ENCODE measurements at regions not wholly inside any gene's neighbourhood (a gene's known extent, or its start where the extent isn't known, plus 50 kb on each side); places are given as distances from the start of the nearest gene placed in this dataset.

- no peaks in the 10 kb centered on the region for H3K36me3 ChIP-seq (ENCODE audit: control insufficient read depth, insufficient read depth, low read length)
- H3K9me3 Mint-ChIP-seq (ENCODE audit: unreplicated experiment): peaks cover 15% of the 10 kb centered on the region
- H3K36me3 Mint-ChIP-seq (ENCODE audit: insufficient read depth, unreplicated experiment): no peaks in the 10 kb centered on the region
- ChIA-PET CTCF (no interaction called here), POLR2A (no interaction called here)
- no peaks in the 10 kb centered on the region for H3K4me1 ChIP-seq
- DNase-seq: no peak
- no TSS peak for BruUV-seq (replicated peaks)
- no peak overlapping the region for H3K4me3 ChIP-seq (ENCODE audit: low read depth, low read length)
- H3K4me1 Mint-ChIP-seq (ENCODE audit: low read depth, unreplicated experiment): no peaks in the 10 kb centered on the region
- no peak for TF ChIP-seq CTCF (IDR thresholded peaks at IDR 0.05; ENCODE audit: insufficient read depth in 1 of 2, low read depth in 1 of 2, low read length in 1 of 2, severe bottlenecking in 1 of 2, unreplicated experiment in 1 of 2)
- peaks cover 12% of the 10 kb centered on the region for H3K27me3 Mint-ChIP-seq (ENCODE audit: insufficient read depth, unreplicated experiment)
- H3K4me3 Mint-ChIP-seq (ENCODE audit: unreplicated experiment): no peak overlapping the region
- intact Hi-C loops (cut with micrococcal nuclease; ENCODE audit: unreplicated experiment): no loop called here
- H3K27me3 ChIP-seq (replicated peaks; ENCODE audit: control insufficient read depth, insufficient read depth, low read length): no peaks in the 10 kb centered on the region
- no peaks in the 10 kb centered on the region; the same call in none of the 2 replicates for H3K9me3 ChIP-seq
- no peak overlapping the region for H3K27ac Mint-ChIP-seq (ENCODE audit: unreplicated experiment)
Observed at GRCh38 chr10:4533621-4534020, 292.4 kb upstream of the AKR1E2 start.

- Histone ChIP-seq H3K9me3 (no peaks in the 10 kb centered on the region; the same call in none of the 2 replicates), H3K27me3 (replicated peaks; ENCODE audit: control insufficient read depth, insufficient read depth, low read length) (no peaks in the 10 kb centered on the region), H3K4me1 (no peaks in the 10 kb centered on the region), H3K36me3 (ENCODE audit: control insufficient read depth, insufficient read depth, low read length) (no peaks in the 10 kb centered on the region), H3K4me3 (ENCODE audit: low read depth, low read length) (no peak overlapping the region)
- TF ChIP-seq CTCF (IDR thresholded peaks at IDR 0.05; ENCODE audit: insufficient read depth in 1 of 2, low read depth in 1 of 2, low read length in 1 of 2, severe bottlenecking in 1 of 2, unreplicated experiment in 1 of 2): no peak
- intact Hi-C loops (cut with micrococcal nuclease; ENCODE audit: unreplicated experiment): no loop called here
- no peak overlapping the region for H3K27ac Mint-ChIP-seq (ENCODE audit: unreplicated experiment)
- H3K9me3 Mint-ChIP-seq (ENCODE audit: unreplicated experiment): peaks cover 9% of the 10 kb centered on the region
- no TSS peak for BruUV-seq (replicated peaks)
- H3K4me1 Mint-ChIP-seq (ENCODE audit: low read depth, unreplicated experiment): no peaks in the 10 kb centered on the region
- no peak for DNase-seq
- H3K36me3 Mint-ChIP-seq (ENCODE audit: insufficient read depth, unreplicated experiment): no peaks in the 10 kb centered on the region
- H3K27me3 Mint-ChIP-seq (ENCODE audit: insufficient read depth, unreplicated experiment): peaks cover 12% of the 10 kb centered on the region
- ChIA-PET CTCF (no interaction called here), POLR2A (no interaction called here)
- no peak overlapping the region for H3K4me3 Mint-ChIP-seq (ENCODE audit: unreplicated experiment)
Observed at GRCh38 chr10:4532976-4533375, 293.0 kb upstream of the AKR1E2 start.

- Histone ChIP-seq H3K4me3 (ENCODE audit: low read depth, low read length) (no peak overlapping the region), H3K9me3 (no peaks in the 10 kb centered on the region; the same call in 1 of the 2 replicates), H3K27me3 (replicated peaks; ENCODE audit: control insufficient read depth, insufficient read depth, low read length) (no peaks in the 10 kb centered on the region), H3K36me3 (ENCODE audit: control insufficient read depth, insufficient read depth, low read length) (no peaks in the 10 kb centered on the region), H3K4me1 (no peaks in the 10 kb centered on the region)
- no peak for TF ChIP-seq CTCF (IDR thresholded peaks at IDR 0.05; ENCODE audit: insufficient read depth in 1 of 2, low read depth in 1 of 2, low read length in 1 of 2, severe bottlenecking in 1 of 2, unreplicated experiment in 1 of 2)
- no TSS peak for BruUV-seq (replicated peaks)
- ChIA-PET CTCF (no interaction called here), POLR2A (no interaction called here)
- Mint-ChIP-seq H3K9me3 (ENCODE audit: unreplicated experiment) (peaks cover 3% of the 10 kb centered on the region), H3K36me3 (ENCODE audit: insufficient read depth, unreplicated experiment) (no peaks in the 10 kb centered on the region), H3K4me3 (ENCODE audit: unreplicated experiment) (no peak overlapping the region), H3K27ac (ENCODE audit: unreplicated experiment) (no peak overlapping the region), H3K4me1 (ENCODE audit: low read depth, unreplicated experiment) (no peaks in the 10 kb centered on the region), H3K27me3 (ENCODE audit: insufficient read depth, unreplicated experiment) (peaks cover 12% of the 10 kb centered on the region)
- no peak for DNase-seq
- intact Hi-C loops (cut with micrococcal nuclease; ENCODE audit: unreplicated experiment): no loop called here
Observed at GRCh38 chr10:4532467-4532866, 293.5 kb upstream of the AKR1E2 start.
